Fibroblast of lung (primary cell): ENCODE measurements at regions not wholly inside any gene's neighbourhood (a gene's known extent, or its start where the extent isn't known, plus 50 kb on each side); places are given as distances from the start of the nearest gene placed in this dataset.

Experiments used
- DNase-seq, 2 donors: peaks; one replicate each; pipeline versions ENCODE4 v3.0.0 to v3.0.0-alpha.2; 2010; ENCODE audit warnings: low read depth in 2 of 2
- H2AFZ ChIP-seq: 2 replicates; pipeline ENCODE4 v1.5.1; 2012; ENCODE audit warnings: low read length, control low read depth, inconsistent platforms
- H3K27ac ChIP-seq: 2 replicates; pipeline ENCODE4 v1.5.1; 2011; ENCODE audit warnings: low read length, control low read depth; ENCODE audit not compliant: insufficient read depth
- H3K27me3 ChIP-seq: 2 replicates; pipeline ENCODE4 v1.5.1; 2011; ENCODE audit warnings: mild to moderate bottlenecking, low read length; ENCODE audit not compliant: control insufficient read depth, insufficient read depth
- H3K36me3 ChIP-seq: 2 replicates; pipeline ENCODE4 v1.5.1; 2011; ENCODE audit warnings: low read length; ENCODE audit not compliant: control insufficient read depth, insufficient read depth
- H3K4me1 ChIP-seq: 2 replicates; pipeline ENCODE4 v1.5.1; 2011; ENCODE audit warnings: low read length; ENCODE audit not compliant: control insufficient read depth, insufficient read depth; ENCODE audit errors: extremely low read depth
- H3K4me2 ChIP-seq: 2 replicates; pipeline ENCODE4 v1.5.1; 2011; ENCODE audit warnings: low read length, control low read depth; ENCODE audit not compliant: insufficient read depth; ENCODE audit errors: extremely low read depth
- H3K4me3 ChIP-seq, 4 experiments: fragments of 200-600 bp in 1 of 4; sonication (generic) in 1 of 4; replicated peaks in 1 of 4; 2 replicates each; pipeline ENCODE4 v1.5.1; 2011 to 2016; ENCODE audit warnings: low read length in 4 of 4, low read depth in 3 of 4, mild to moderate bottlenecking in 3 of 4, control low read depth in 2 of 4, inconsistent platforms in 1 of 4, mixed read lengths in 1 of 4; ENCODE audit not compliant: insufficient read depth in 1 of 4; ENCODE audit errors: control extremely low read depth in 1 of 4
- H3K79me2 ChIP-seq: 2 replicates; pipeline ENCODE4 v1.5.1; 2012; ENCODE audit warnings: mild to moderate bottlenecking, low read length, inconsistent platforms; ENCODE audit not compliant: control insufficient read depth, insufficient read depth
- H3K9ac ChIP-seq: 2 replicates; pipeline ENCODE4 v1.5.1; 2011; ENCODE audit warnings: mild to moderate bottlenecking, low read length, control low read depth; ENCODE audit not compliant: insufficient read depth
- H3K9me3 ChIP-seq: 2 replicates; pipeline ENCODE4 v1.5.1; 2012; ENCODE audit warnings: low read depth, low read length; ENCODE audit not compliant: control insufficient read depth, insufficient read depth
- H4K20me1 ChIP-seq: 2 replicates; pipeline ENCODE4 v1.5.1; 2011; ENCODE audit warnings: low read length; ENCODE audit not compliant: control insufficient read depth, insufficient read depth; ENCODE audit errors: extremely low read depth
- CTCF ChIP-seq, 2 donors: IDR thresholded peaks in 1 of 2; conservative IDR thresholded peaks in 1 of 2; 1 replicate in 1 of 2; 2 replicates in 1 of 2; pipeline ENCODE4 v1.5.1; 2011 to 2012; ENCODE audit warnings: low read length in 2 of 2, control low read depth in 1 of 2, inconsistent platforms in 1 of 2, low read depth in 1 of 2, mild to moderate bottlenecking in 1 of 2
- EZH2 ChIP-seq: IDR thresholded peaks from 2 replicates; pipeline ENCODE4 v1.5.1; 2012; ENCODE audit warnings: low read length, control low read depth, mild to moderate bottlenecking; ENCODE audit errors: missing control alignments

- TF ChIP-seq CTCF (conservative IDR thresholded peaks at IDR 0.05 in 1 of 2, IDR thresholded peaks at IDR 0.05 in 1 of 2; ENCODE audit: low read depth in 1 of 2, low read length in 2 of 2) = no peak
- TF ChIP-seq EZH2 = no peak
- H4K20me1 ChIP-seq = no peaks in the 10 kb centered on the region
- no peak overlapping the region for H3K4me2 ChIP-seq
- H3K9ac ChIP-seq = no peak overlapping the region
- no peaks in the 10 kb centered on the region for H3K9me3 ChIP-seq
- H3K36me3 ChIP-seq = no peaks in the 10 kb centered on the region
- H3K4me3 ChIP-seq = no peak overlapping the region
- H3K27ac ChIP-seq = no peak overlapping the region
- H3K27me3 ChIP-seq = no peaks in the 10 kb centered on the region
- H3K4me1 ChIP-seq = no peaks in the 10 kb centered on the region
- H3K79me2 ChIP-seq = no peaks in the 10 kb centered on the region
- no peak overlapping the region for H2AFZ ChIP-seq
- DNase-seq = no peak
Measured at GRCh38 chr2:187213798-187214197, 234.3 kb downstream of the CALCRL start.

GRCh38 chr2:187210726-187211125 is 237.3 kb downstream of the CALCRL start:
- H3K79me2 ChIP-seq = no peaks in the 10 kb centered on the region
- no peaks in the 10 kb centered on the region for H3K36me3 ChIP-seq
- no peaks in the 10 kb centered on the region for H3K4me1 ChIP-seq
- TF ChIP-seq EZH2 (no peak), CTCF (conservative IDR thresholded peaks at IDR 0.05 in 1 of 2, IDR thresholded peaks at IDR 0.05 in 1 of 2; ENCODE audit: low read depth in 1 of 2, low read length in 2 of 2) (no peak)
- no peak overlapping the region for H3K4me3 ChIP-seq
- no peak overlapping the region for H3K4me2 ChIP-seq
- no peak overlapping the region for H3K27ac ChIP-seq
- H3K9ac ChIP-seq = no peak overlapping the region
- no peaks in the 10 kb centered on the region for H3K9me3 ChIP-seq
- H3K27me3 ChIP-seq = no peaks in the 10 kb centered on the region
- no peak overlapping the region for H2AFZ ChIP-seq
- DNase-seq = no peak
- no peaks in the 10 kb centered on the region for H4K20me1 ChIP-seq

- TF ChIP-seq EZH2 = no peak
- TF ChIP-seq CTCF (conservative IDR thresholded peaks at IDR 0.05 in 1 of 2, IDR thresholded peaks at IDR 0.05 in 1 of 2; ENCODE audit: low read depth in 1 of 2, low read length in 2 of 2) = no peak
- H3K4me2 ChIP-seq = no peak overlapping the region
- H3K9me3 ChIP-seq = no peaks in the 10 kb centered on the region
- no peaks in the 10 kb centered on the region for H3K36me3 ChIP-seq
- no peaks in the 10 kb centered on the region for H4K20me1 ChIP-seq
- no peak overlapping the region for H3K27ac ChIP-seq
- H2AFZ ChIP-seq = no peak overlapping the region
- H3K27me3 ChIP-seq = no peaks in the 10 kb centered on the region
- no peaks in the 10 kb centered on the region for H3K4me1 ChIP-seq
- DNase-seq = no peak
- no peak overlapping the region for H3K9ac ChIP-seq
- no peak overlapping the region for H3K4me3 ChIP-seq
- no peaks in the 10 kb centered on the region for H3K79me2 ChIP-seq
Measured at GRCh38 chr2:187208199-187208785, 239.8 kb downstream of the CALCRL start.
